GM18511 (cell line): ENCODE measurements at regions not wholly inside any gene's neighbourhood (a gene's known extent, or its start where the extent isn't known, plus 50 kb on each side); places are given as distances from the start of the nearest gene placed in this dataset.

Experiments used
- ATAC-seq: cut with Tn5 transposase; IDR thresholded peaks from one replicate; pipeline ENCODE4 v1.9.1; 2021; ENCODE audit warnings: mild to moderate bottlenecking, moderate library complexity; ENCODE audit not compliant: unreplicated experiment

GRCh38 chr22:27571463-27572277 lies 229.9 kb downstream of the MN1 start:
- no peak for ATAC-seq

- ATAC-seq: no peak
These were observed 229.3 kb downstream of the MN1 start for GRCh38 chr22:27572278-27572666.

GRCh38 chr22:27573280-27574001 lies 228.1 kb downstream of the MN1 start:
- no peak for ATAC-seq

GRCh38 chr22:27574002-27574366 lies 227.6 kb downstream of the MN1 start:
- no peak for ATAC-seq

- no peak for ATAC-seq
These were observed 226.9 kb downstream of the MN1 start for GRCh38 chr22:27574651-27575050.

- ATAC-seq: no peak
These were observed 226.2 kb downstream of the MN1 start for GRCh38 chr22:27575348-27575747.

- ATAC-seq: no peak
These were observed 225.1 kb downstream of the MN1 start for GRCh38 chr22:27576413-27576812.

GRCh38 chr22:27576815-27577573 lies 224.6 kb downstream of the MN1 start:
- no peak for ATAC-seq

- no peak for ATAC-seq
These were observed 224.0 kb downstream of the MN1 start for GRCh38 chr22:27577574-27577969.

GRCh38 chr22:27578937-27579617 lies 222.5 kb downstream of the MN1 start:
- ATAC-seq: no peak

GRCh38 chr22:27580311-27580897 lies 221.2 kb downstream of the MN1 start:
- no peak for ATAC-seq

GRCh38 chr22:27581236-27581635 lies 220.3 kb downstream of the MN1 start:
- ATAC-seq: no peak

GRCh38 chr22:27581688-27582087 lies 219.9 kb downstream of the MN1 start:
- ATAC-seq: no peak

- no peak for ATAC-seq
These were observed 217.7 kb downstream of the MN1 start for GRCh38 chr22:27583856-27584255.

- ATAC-seq: no peak
These were observed 216.4 kb downstream of the MN1 start for GRCh38 chr22:27585141-27585540.

GRCh38 chr22:27588268-27588667 lies 213.3 kb downstream of the MN1 start:
- no peak for ATAC-seq

- ATAC-seq: no peak
These were observed 212.6 kb downstream of the MN1 start for GRCh38 chr22:27588915-27589314.

GRCh38 chr22:27591060-27591459 lies 210.5 kb downstream of the MN1 start:
- ATAC-seq: no peak

- no peak for ATAC-seq
These were observed 208.2 kb downstream of the MN1 start for GRCh38 chr22:27593378-27593777.

- ATAC-seq: no peak
These were observed 207.5 kb downstream of the MN1 start for GRCh38 chr22:27594020-27594419.
